ENCODE measurements at regions not wholly inside any gene's neighbourhood (a gene's known extent, or its start where the extent isn't known, plus 50 kb on each side); places are given as distances from the start of the nearest gene placed in this dataset.

DNA sequence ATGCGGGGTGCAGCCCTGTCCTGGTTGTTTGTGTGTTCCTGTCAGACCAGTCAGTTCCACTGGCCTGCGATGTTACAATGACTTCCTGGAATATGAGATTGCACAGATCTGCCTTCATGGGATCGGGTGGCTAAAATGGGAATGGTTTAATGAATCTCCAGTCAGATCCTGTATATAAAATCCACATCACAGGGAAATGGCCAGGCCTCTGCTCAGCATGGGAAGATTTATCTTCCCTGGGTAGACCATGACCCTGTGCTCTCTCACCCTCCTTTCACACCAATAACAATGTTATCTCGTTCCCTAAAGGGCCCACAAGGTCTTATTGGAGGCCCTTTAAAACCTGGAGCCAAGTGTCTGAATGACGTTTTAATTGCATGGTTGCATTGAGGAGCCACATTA is 307.4 kb downstream of the RAB28 start:
- TF ChIP-seq EZH2 (IDR thresholded peaks at IDR 0.05) (no peak), POLR2AphosphoS5 (IDR thresholded peaks at IDR 0.05; ENCODE audit: borderline replicate concordance, low read depth, low read length) (no peak), FOXP2 (optimal IDR thresholded peaks at IDR 0.05; ENCODE audit: control extremely low read depth, extremely low read length, insufficient read depth) (no peak)
